OCI-LY3 (cell line): ENCODE measurements at regions not wholly inside any gene's neighbourhood (a gene's known extent, or its start where the extent isn't known, plus 50 kb on each side); places are given as distances from the start of the nearest gene placed in this dataset.

Source experiments
- CTCF ChIP-seq: fragments of 200-600, 300-600 bp; sonication (generic); IDR thresholded peaks from 2 replicates; pipeline ENCODE4 v1.5.1; 2014; ENCODE audit warnings: antibody characterized with exemption, low read length, low read depth
- EZH2phosphoT487 ChIP-seq: fragments of 200-600 bp; shearing (Covaris generic); IDR thresholded peaks from 2 replicates; pipeline ENCODE4 v1.6.1; 2018; ENCODE audit warnings: antibody characterized with exemption, mixed run types, low read depth

DNA sequence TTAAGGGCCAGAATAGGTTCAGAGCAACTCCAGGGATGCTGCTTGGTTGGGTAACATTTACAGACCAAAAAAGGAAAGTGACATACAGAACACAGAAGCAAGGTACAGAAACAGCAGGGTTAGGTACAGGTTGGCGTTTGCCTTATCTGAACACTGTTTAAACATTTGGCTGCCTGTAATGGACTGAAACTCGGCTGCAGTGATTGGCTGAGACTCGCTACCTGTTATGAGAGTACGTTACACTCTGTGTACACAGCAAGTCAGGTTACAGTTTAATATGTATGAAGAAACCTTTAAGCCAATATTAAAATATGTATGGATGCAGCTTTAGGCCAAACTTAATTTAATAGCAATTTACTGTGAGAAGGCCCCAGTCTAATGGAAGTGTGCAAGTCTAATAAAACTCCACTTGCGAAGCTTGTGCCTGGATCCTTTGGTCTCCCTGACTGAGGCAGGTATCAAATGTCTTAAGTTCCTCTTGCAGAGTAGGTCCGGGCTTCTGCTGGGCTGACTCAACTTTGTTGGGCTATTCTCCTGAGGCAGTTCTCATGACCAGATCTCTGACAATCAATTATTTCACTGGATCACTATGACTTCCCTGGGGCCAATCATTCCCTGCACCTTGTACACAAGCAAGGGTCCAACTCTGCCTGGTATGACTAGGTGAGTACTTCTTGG, 204.9 kb downstream of the ZNF462 start:
- TF ChIP-seq CTCF (no peak), EZH2phosphoT487 (no peak)
